ENCODE measurements at regions not wholly inside any gene's neighbourhood (a gene's known extent, or its start where the extent isn't known, plus 50 kb on each side); places are given as distances from the start of the nearest gene placed in this dataset.
"Not testable (repeated sequence)": the region's sequence is repeated elsewhere in the genome, so short reads cannot be mapped to it uniquely, and the experiment has no call there.

- Histone ChIP-seq H3K4me3 (no peak overlapping the region), H3K27ac (no peak overlapping the region), H3K4me1 (no peaks in the 10 kb centered on the region), H3K9me3 (peaks cover 6% of the 10 kb centered on the region), H3K27me3 (ENCODE audit: low read depth) (no peaks in the 10 kb centered on the region), H3K36me3 (no peaks in the 10 kb centered on the region)
- no peak for DNase-seq
- intact Hi-C loops (cut with DNase I), result no loop called here
- no peak for ATAC-seq
- no peak for TF ChIP-seq CTCF (IDR thresholded peaks at IDR 0.05)
These were observed 366.0 kb downstream of the OMA1 start for GRCh38 chr1:58180537-58180936.

- H3K4me1 ChIP-seq; H3K4me3 ChIP-seq; intact Hi-C loops (cut with DNase I); DNase-seq; H3K27ac ChIP-seq; H3K36me3 ChIP-seq; ATAC-seq; H3K9me3 ChIP-seq; H3K27me3 ChIP-seq (ENCODE audit: low read depth): not testable (repeated sequence)
These were observed 377.4 kb downstream of the OMA1 start for GRCh38 chr1:58169160-58169559.

- H3K27ac ChIP-seq; ATAC-seq; intact Hi-C loops (cut with DNase I); H3K27me3 ChIP-seq (ENCODE audit: low read depth); H3K36me3 ChIP-seq; H3K9me3 ChIP-seq; H3K4me3 ChIP-seq; H3K4me1 ChIP-seq; DNase-seq: not testable (repeated sequence)
These were observed 379.4 kb downstream of the OMA1 start for GRCh38 chr1:58167131-58167530.

- TF ChIP-seq CTCF (IDR thresholded peaks at IDR 0.05), result no peak
- Histone ChIP-seq H3K4me3 (no peak overlapping the region), H3K4me1 (no peaks in the 10 kb centered on the region), H3K9me3 (no peaks in the 10 kb centered on the region), H3K36me3 (no peaks in the 10 kb centered on the region), H3K27me3 (ENCODE audit: low read depth) (no peaks in the 10 kb centered on the region), H3K27ac (no peak overlapping the region)
- ATAC-seq (no peak), DNase-seq (no peak)
- intact Hi-C loops (cut with DNase I), result no loop called here
These were observed 380.1 kb downstream of the OMA1 start for GRCh38 chr1:58166417-58166816.

GRCh38 chr1:58165073-58165472, 381.5 kb downstream of the OMA1 start:
- Histone ChIP-seq H3K27me3 (ENCODE audit: low read depth) (no peaks in the 10 kb centered on the region), H3K27ac (no peak overlapping the region), H3K4me1 (no peaks in the 10 kb centered on the region), H3K9me3 (no peaks in the 10 kb centered on the region), H3K4me3 (no peak overlapping the region), H3K36me3 (no peaks in the 10 kb centered on the region)
- DNase-seq (no peak), ATAC-seq (no peak)
- TF ChIP-seq CTCF (IDR thresholded peaks at IDR 0.05), result no peak
- intact Hi-C loops (cut with DNase I), result no loop called here

GRCh38 chr1:58162952-58163550, 383.5 kb downstream of the OMA1 start:
- peak; percentile 83 for TF ChIP-seq CTCF (IDR thresholded peaks at IDR 0.05)
- Histone ChIP-seq H3K27me3 (ENCODE audit: low read depth) (no peaks in the 10 kb centered on the region), H3K4me3 (no peak overlapping the region), H3K36me3 (no peaks in the 10 kb centered on the region), H3K9me3 (no peaks in the 10 kb centered on the region), H3K27ac (no peak overlapping the region), H3K4me1 (no peaks in the 10 kb centered on the region)
- ATAC-seq, result peak; percentile 78 to 87
- no peak for DNase-seq
- intact Hi-C loops (cut with DNase I), result no loop called here

- H3K4me3 ChIP-seq, result no peak overlapping the region
- no peak for DNase-seq
These were observed 387.1 kb downstream of the OMA1 start for GRCh38 chr1:58159434-58159830.

More at GRCh38 chr1:58159434-58159830, 387.1 kb downstream of the OMA1 start:
- intact Hi-C loops (cut with DNase I), result no loop called here
- no peaks in the 10 kb centered on the region for H3K27me3 ChIP-seq (ENCODE audit: low read depth)
- no peak overlapping the region for H3K27ac ChIP-seq
- no peaks in the 10 kb centered on the region for H3K9me3 ChIP-seq
- no peak for ATAC-seq
- no peaks in the 10 kb centered on the region for H3K4me1 ChIP-seq
- no peaks in the 10 kb centered on the region for H3K36me3 ChIP-seq
- no peak for TF ChIP-seq CTCF (IDR thresholded peaks at IDR 0.05)
